HepG2 (cell line): ENCODE measurements at regions not wholly inside any gene's neighbourhood (a gene's known extent, or its start where the extent isn't known, plus 50 kb on each side); places are given as distances from the start of the nearest gene placed in this dataset.

ENCODE experiments used
- ATAC-seq: fragments of 200-7000 bp; cut with Tn5 transposase; 3 replicates; pipeline ENCODE4 v1.9.1; 2020; ENCODE audit warnings: mild to moderate bottlenecking, moderate library complexity
- BruUV-seq: library from RNA; stranded (reverse); fragments of 400-500 nt; replicated peaks from 2 replicates; lab custom pipeline; 2021; lab: Mats Ljungman, UMichigan
- CTCF ChIA-PET: fragments of 300-600 bp; formaldehyde crosslinking; extraction: SDS; loops from one replicate; lab custom pipeline; 2021; ENCODE audit warnings: low total read pairs, inconsistent platforms, low intra/inter-chr PET ratio; lab: Yijun Ruan, JAX
- POLR2A ChIA-PET: fragments of 350-600 bp; sonication (Branson Sonifier 250); formaldehyde crosslinking; loops from one replicate; lab custom pipeline; 2020; ENCODE audit warnings: antibody characterized with exemption, inconsistent platforms; lab: Yijun Ruan, JAX
- DNase-seq: peaks from one replicate; pipeline ENCODE4 v3.0.0-alpha.2; 2015; ENCODE audit warnings: low spot score
- FAIRE-seq: peaks from 3 replicates; lab custom pipeline; 2011; peaks lifted over from hg19 to GRCh38; lab: Jason Lieb, UNC
- H2AFZ ChIP-seq: one replicate; pipeline ENCODE4 v1.6.1; 2011; ENCODE audit warnings: low read length, inconsistent platforms
- H3K27ac ChIP-seq: fragments of 300-600 bp; 3 replicates; pipeline ENCODE4 v1.8.0; 2011; ENCODE audit warnings: mixed run types, mild to moderate bottlenecking, mixed read lengths, low read length, inconsistent platforms; ENCODE audit not compliant: insufficient read depth; ENCODE audit errors: extremely low read length
- H3K27me3 ChIP-seq, 2 experiments: fragments of 200-600 bp in 1 of 2; 2 replicates in 1 of 2; 3 replicates in 1 of 2; pipeline versions ENCODE4 v1.6.0 to v1.8.0; 2011; ENCODE audit warnings: low read length in 2 of 2, mild to moderate bottlenecking in 2 of 2, moderate library complexity in 2 of 2, inconsistent platforms in 1 of 2; ENCODE audit not compliant: insufficient read depth in 2 of 2, control insufficient read depth in 1 of 2
- H3K36me3 ChIP-seq, 2 experiments: fragments of 200-600 bp in 1 of 2; replicated peaks in 1 of 2; 2 replicates in 1 of 2; 3 replicates in 1 of 2; pipeline versions ENCODE4 v1.5.1 to v1.8.0; 2011; ENCODE audit warnings: low read length in 2 of 2, inconsistent platforms in 1 of 2; ENCODE audit not compliant: insufficient read depth in 2 of 2, control insufficient read depth in 1 of 2
- H3K4me1 ChIP-seq: 2 replicates; pipeline ENCODE4 v1.5.1; 2012; ENCODE audit warnings: low read length, inconsistent platforms; ENCODE audit not compliant: insufficient read depth
- H3K4me2 ChIP-seq: 2 replicates; pipeline ENCODE4 v1.6.0; 2011; ENCODE audit warnings: low read depth, low read length, inconsistent platforms
- H3K4me3 ChIP-seq, 3 experiments: fragments of 200-600 bp in 1 of 3; sonication (generic), shearing (Covaris generic) in 1 of 3; replicated peaks in 1 of 3; 2 replicates each; pipeline ENCODE4 v1.5.1; 2011 to 2016; ENCODE audit warnings: low read length in 3 of 3, inconsistent platforms in 2 of 3, low read depth in 2 of 3, mild to moderate bottlenecking in 2 of 3, control low read depth in 1 of 3, mixed read lengths in 1 of 3; ENCODE audit not compliant: insufficient read depth in 1 of 3
- H3K79me2 ChIP-seq: one replicate; pipeline ENCODE4 v1.6.1; 2011; ENCODE audit warnings: low read length, inconsistent platforms; ENCODE audit not compliant: insufficient read depth
- H3K9ac ChIP-seq: 2 replicates; pipeline ENCODE4 v1.6.0; 2011; ENCODE audit warnings: mild to moderate bottlenecking, low read depth, low read length, inconsistent platforms; ENCODE audit not compliant: insufficient read depth
- H3K9me3 ChIP-seq: 2 replicates; pipeline ENCODE4 v1.5.1; 2012; ENCODE audit warnings: mild to moderate bottlenecking, low read length
- H4K20me1 ChIP-seq: 2 replicates; pipeline ENCODE4 v1.6.0; 2011; ENCODE audit warnings: inconsistent platforms, mild to moderate bottlenecking, low read length, moderate library complexity; ENCODE audit not compliant: insufficient read depth
- ARHGAP35 ChIP-seq: sonication (generic); formaldehyde crosslinking; IDR thresholded peaks from 2 replicates; pipeline ENCODE4 v1.9.0; 2022; ENCODE audit warnings: mild to moderate bottlenecking, inconsistent platforms, moderate library complexity, missing genetic modification reagents, borderline replicate concordance
- GATAD2A ChIP-seq: IDR thresholded peaks from 2 replicates; pipeline ENCODE4 v1.6.1; 2016
- HES4 ChIP-seq: sonication (generic); formaldehyde crosslinking; IDR thresholded peaks from 2 replicates; pipeline ENCODE4 v1.9.0; 2021; ENCODE audit warnings: mild to moderate bottlenecking, missing genetic modification reagents, borderline replicate concordance
- KDM5B ChIP-seq: sonication (generic); formaldehyde crosslinking; IDR thresholded peaks from 2 replicates; pipeline ENCODE4 v1.4.0; 2020; ENCODE audit warnings: missing genetic modification reagents, mild to moderate bottlenecking, borderline replicate concordance
- NPAS2 ChIP-seq: sonication (generic); formaldehyde crosslinking; IDR thresholded peaks from 2 replicates; pipeline ENCODE4 v1.8.0; 2022; ENCODE audit warnings: mild to moderate bottlenecking, missing genetic modification reagents, borderline replicate concordance
- PHF20 ChIP-seq: sonication (generic); formaldehyde crosslinking; IDR thresholded peaks from 2 replicates; pipeline ENCODE4 v1.5.0; 2020; ENCODE audit warnings: mild to moderate bottlenecking, missing genetic modification reagents
- ZBTB7B ChIP-seq: sonication (generic); formaldehyde crosslinking; IDR thresholded peaks from 2 replicates; pipeline ENCODE4 v1.4.0; 2020; ENCODE audit warnings: missing genetic modification reagents
- ZNF292 ChIP-seq: sonication (generic); formaldehyde crosslinking; IDR thresholded peaks from 2 replicates; pipeline ENCODE4 v1.8.1; 2022; ENCODE audit warnings: mild to moderate bottlenecking, low read depth, missing genetic modification reagents, borderline replicate concordance
- ZNF326 ChIP-seq: sonication (generic); formaldehyde crosslinking; IDR thresholded peaks from 2 replicates; pipeline ENCODE4 v1.4.0; 2020; ENCODE audit warnings: missing genetic modification reagents, borderline replicate concordance
- ZNF501 ChIP-seq: sonication (generic); formaldehyde crosslinking; IDR thresholded peaks from 2 replicates; pipeline ENCODE4 v1.5.1; 2020; ENCODE audit warnings: mild to moderate bottlenecking, moderate library complexity, missing genetic modification reagents
- ZNF775 ChIP-seq: sonication (generic); formaldehyde crosslinking; IDR thresholded peaks from 2 replicates; pipeline ENCODE4 v1.4.0; 2020; ENCODE audit warnings: missing genetic modification reagents, mild to moderate bottlenecking, moderate library complexity, borderline replicate concordance
- ZSCAN29 ChIP-seq: sonication (generic); formaldehyde crosslinking; conservative IDR thresholded peaks from 2 replicates; pipeline ENCODE4 v1.4.0; 2020; ENCODE audit warnings: mild to moderate bottlenecking, missing genetic modification reagents
- WGBS: methylation state at CpG from one replicate; pipeline ENCODE4 v1.1.6; 2017; ENCODE audit warnings: low lambda C conversion rate; 5-methylcytosine and 5-hydroxymethylcytosine counted together
- in situ Hi-C: cut with HindIII; loops from 2 replicates; pipeline ENCODE4 v1.10.0; 2017; ENCODE audit warnings: low pct_unique_long_range_greater_than_20kb; ENCODE audit not compliant: extremely low pct_ligation_motif_present
- intact Hi-C: fragments of 100-400 bp; cut with micrococcal nuclease; formaldehyde crosslinking; loops from one replicate; pipeline ENCODE4 v1.10.0; 2022; ENCODE audit not compliant: unreplicated experiment
- TF ChIP-seq, protein P1 (sequence below): sonication (generic); formaldehyde crosslinking; IDR thresholded peaks from 2 replicates; pipeline ENCODE4 v1.4.0; 2020; ENCODE audit warnings: missing genetic modification reagents
- TF ChIP-seq, protein P2 (sequence below), 2 experiments: sonication (generic) in 1 of 2; formaldehyde crosslinking in 1 of 2; IDR thresholded peaks; 2 replicates each; pipeline versions ENCODE4 v1.5.1 to v1.6.1; 2011 to 2020; ENCODE audit warnings: borderline replicate concordance in 1 of 2, low read depth in 1 of 2, low read length in 1 of 2, mild to moderate bottlenecking in 1 of 2, missing genetic modification reagents in 1 of 2, moderate library complexity in 1 of 2

DNA sequence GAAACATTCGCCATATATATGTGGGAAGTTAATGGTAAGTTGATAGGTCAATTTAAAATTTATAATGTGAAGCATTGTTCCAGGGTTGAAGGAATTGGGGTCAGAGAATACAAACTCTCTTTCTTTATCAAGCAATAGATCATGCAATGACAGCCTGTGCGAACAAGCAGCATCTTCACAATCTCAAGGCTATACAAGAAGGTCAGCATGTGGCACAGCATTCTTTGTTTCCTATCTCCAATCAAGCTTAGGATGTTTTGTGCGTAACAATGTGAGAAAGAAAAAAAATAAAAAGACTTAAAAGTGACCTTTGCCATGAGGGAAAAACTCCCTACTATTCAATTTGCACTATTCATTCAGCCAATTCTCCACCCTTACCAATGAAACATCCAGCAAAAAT lies 288.1 kb upstream of the NECTIN3 start:
- H3K9ac ChIP-seq: no peak overlapping the region
- H4K20me1 ChIP-seq: no peaks in the 10 kb centered on the region
- no peaks in the 10 kb centered on the region for H3K79me2 ChIP-seq
- BruUV-seq: no TSS peak
- no peaks in the 10 kb centered on the region for H3K27me3 ChIP-seq
- WGBS: 96% methylated on average over 3 of the region's 3 CpGs
- FAIRE-seq (no peak), ATAC-seq (no peak), DNase-seq (no peak)
- H2AFZ ChIP-seq: no peak overlapping the region
- ChIA-PET POLR2A (no interaction called here), CTCF (no interaction called here)
- no peak overlapping the region for H3K27ac ChIP-seq
- in situ Hi-C loops: no loop called here
- no peaks in the 10 kb centered on the region for H3K4me1 ChIP-seq
- intact Hi-C loops: no loop called here
- no peaks in the 10 kb centered on the region for H3K36me3 ChIP-seq
- H3K4me3 ChIP-seq: no peak overlapping the region
- H3K4me2 ChIP-seq: no peak overlapping the region
- H3K9me3 ChIP-seq: no peaks in the 10 kb centered on the region
- no peak for TF ChIP-seq PHF20 (CRISPR knock-in tag)
- TF ChIP-seq NPAS2 (CRISPR knock-in tag): no peak
- TF ChIP-seq ZNF292 (CRISPR knock-in tag): no peak
- TF ChIP-seq ZSCAN29 (CRISPR knock-in tag): no peak
- no peak for TF ChIP-seq GATAD2A (CRISPR knock-in tag)

DNA sequence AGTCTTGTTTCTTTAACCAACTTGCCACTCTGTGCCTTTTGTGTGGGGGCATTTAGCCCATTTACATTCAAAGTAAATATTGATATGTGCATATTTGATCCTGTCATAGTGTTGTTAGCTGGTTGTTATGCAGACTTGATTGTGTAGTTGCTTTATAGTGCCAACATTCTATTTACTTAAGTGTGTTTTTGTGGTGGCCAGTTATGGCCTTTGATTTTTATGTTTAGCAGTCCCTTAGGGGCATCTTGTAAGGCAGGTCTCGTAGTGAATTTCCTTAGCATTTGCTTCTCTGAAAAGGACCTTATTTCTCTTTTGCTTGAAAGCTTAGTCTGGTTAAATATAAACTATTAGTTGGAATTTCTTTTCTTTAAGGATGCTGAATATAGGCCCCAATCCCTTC lies 282.8 kb upstream of the NECTIN3 start:
- Histone ChIP-seq H4K20me1 (no peaks in the 10 kb centered on the region), H3K9ac (no peak overlapping the region), H2AFZ (no peak overlapping the region), H3K4me2 (no peak overlapping the region), H3K4me3 (no peak overlapping the region), H3K4me1 (peaks cover 8% of the 10 kb centered on the region), H3K27me3 (no peaks in the 10 kb centered on the region), H3K9me3 (no peaks in the 10 kb centered on the region), H3K36me3 (no peaks in the 10 kb centered on the region), H3K27ac (no peak overlapping the region), H3K79me2 (no peaks in the 10 kb centered on the region)
- no peak for ATAC-seq
- BruUV-seq: no TSS peak
- no peak for TF ChIP-seq ZNF501 (CRISPR knock-in tag)
- TF ChIP-seq ARHGAP35 (CRISPR knock-in tag): no peak
- no peak for TF ChIP-seq ZBTB7B
- TF ChIP-seq KDM5B: no peak
- TF ChIP-seq, protein P1, sequence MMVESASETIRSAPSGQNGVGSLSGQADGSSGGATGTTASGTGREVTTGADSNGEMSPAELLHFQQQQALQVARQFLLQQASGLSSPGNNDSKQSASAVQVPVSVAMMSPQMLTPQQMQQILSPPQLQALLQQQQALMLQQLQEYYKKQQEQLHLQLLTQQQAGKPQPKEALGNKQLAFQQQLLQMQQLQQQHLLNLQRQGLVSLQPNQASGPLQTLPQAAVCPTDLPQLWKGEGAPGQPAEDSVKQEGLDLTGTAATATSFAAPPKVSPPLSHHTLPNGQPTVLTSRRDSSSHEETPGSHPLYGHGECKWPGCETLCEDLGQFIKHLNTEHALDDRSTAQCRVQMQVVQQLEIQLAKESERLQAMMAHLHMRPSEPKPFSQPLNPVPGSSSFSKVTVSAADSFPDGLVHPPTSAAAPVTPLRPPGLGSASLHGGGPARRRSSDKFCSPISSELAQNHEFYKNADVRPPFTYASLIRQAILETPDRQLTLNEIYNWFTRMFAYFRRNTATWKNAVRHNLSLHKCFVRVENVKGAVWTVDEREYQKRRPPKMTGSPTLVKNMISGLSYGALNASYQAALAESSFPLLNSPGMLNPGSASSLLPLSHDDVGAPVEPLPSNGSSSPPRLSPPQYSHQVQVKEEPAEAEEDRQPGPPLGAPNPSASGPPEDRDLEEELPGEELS: no peak
- no peak for TF ChIP-seq ZNF775
- no peak for TF ChIP-seq ZNF326
- TF ChIP-seq, protein P2, sequence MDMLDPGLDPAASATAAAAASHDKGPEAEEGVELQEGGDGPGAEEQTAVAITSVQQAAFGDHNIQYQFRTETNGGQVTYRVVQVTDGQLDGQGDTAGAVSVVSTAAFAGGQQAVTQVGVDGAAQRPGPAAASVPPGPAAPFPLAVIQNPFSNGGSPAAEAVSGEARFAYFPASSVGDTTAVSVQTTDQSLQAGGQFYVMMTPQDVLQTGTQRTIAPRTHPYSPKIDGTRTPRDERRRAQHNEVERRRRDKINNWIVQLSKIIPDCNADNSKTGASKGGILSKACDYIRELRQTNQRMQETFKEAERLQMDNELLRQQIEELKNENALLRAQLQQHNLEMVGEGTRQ (IDR thresholded peaks at IDR 0.05; ENCODE audit: low read depth, low read length): no peak
- TF ChIP-seq, protein P2 (CRISPR knock-in tag; IDR thresholded peaks at IDR 0.05; ENCODE audit: borderline replicate concordance): no peak
- no peak for TF ChIP-seq HES4 (CRISPR knock-in tag)
- CTCF ChIA-PET: no interaction called here
- DNase-seq: no peak
- POLR2A ChIA-PET: no interaction called here
- in situ Hi-C loops (no loop called here), intact Hi-C loops (no loop called here)
- no peak for FAIRE-seq
- 95% methylated on average over 1 of the region's 1 CpG for WGBS
